ENCODE measurements at regions not wholly inside any gene's neighbourhood (a gene's known extent, or its start where the extent isn't known, plus 50 kb on each side); places are given as distances from the start of the nearest gene placed in this dataset.

DNA sequence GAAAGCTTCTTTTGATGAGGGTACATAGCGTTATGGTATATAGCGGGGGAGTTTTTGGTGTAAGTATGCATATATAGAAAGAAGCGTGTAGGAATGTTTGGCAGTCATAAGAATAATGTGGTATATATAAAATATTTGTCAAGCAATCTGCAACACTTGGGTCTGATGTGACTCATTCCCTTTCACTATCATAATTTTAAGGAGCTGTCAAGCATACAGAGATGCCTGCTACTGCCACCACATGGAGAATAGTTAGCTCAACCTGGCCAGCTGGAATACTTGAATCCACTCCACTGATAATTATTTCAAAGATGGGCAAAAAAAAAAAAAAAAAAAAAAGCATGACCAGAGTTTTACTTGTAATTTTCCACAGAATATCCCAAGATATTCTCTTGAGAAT is 559.8 kb upstream of the REG3G start:
- no peaks in the 10 kb centered on the region for H3K27me3 ChIP-seq (ENCODE audit: insufficient read depth, low read length)
- H3K23ac ChIP-seq (ENCODE audit: low read length) = no peak overlapping the region
- no peak overlapping the region for H4K91ac ChIP-seq (ENCODE audit: low read depth, low read length)
- no peak overlapping the region for H2BK120ac ChIP-seq (ENCODE audit: insufficient read depth, low read length, poor library complexity)
- H3K4ac ChIP-seq (ENCODE audit: low read depth, low read length) = no peak overlapping the region
- WGBS (ENCODE audit: extremely low coverage, insufficient coverage, insufficient read length) = 100% methylated on average over 3 of the region's 3 CpGs
- no peak for DNase-seq
- H2AK5ac ChIP-seq (ENCODE audit: low read length) = no peak overlapping the region
- no peaks in the 10 kb centered on the region for H3K79me2 ChIP-seq (ENCODE audit: control insufficient read depth, insufficient read depth, low read length, poor library complexity)
- no peaks in the 10 kb centered on the region for H3K4me1 ChIP-seq (ENCODE audit: control insufficient read depth in 1 of 2, insufficient read depth in 2 of 2, low read length in 2 of 2)
- H2AFZ ChIP-seq (ENCODE audit: insufficient read depth, low read length, poor library complexity) = no peak overlapping the region
- no peaks in the 10 kb centered on the region for H3K36me3 ChIP-seq (ENCODE audit: control insufficient read depth in 1 of 2, insufficient read depth in 2 of 2, low read length in 2 of 2)
- no peak overlapping the region for H2BK5ac ChIP-seq (ENCODE audit: low read depth, low read length, poor library complexity)
- no peak overlapping the region for H4K12ac ChIP-seq (ENCODE audit: low read depth, low read length)
- H3K18ac ChIP-seq (ENCODE audit: low read length) = no peak overlapping the region
- H3K9ac ChIP-seq (ENCODE audit: low read length) = no peak overlapping the region
- H4K8ac ChIP-seq (ENCODE audit: low read depth, low read length) = no peak overlapping the region
- no peak overlapping the region for H3K4me2 ChIP-seq (ENCODE audit: low read length)
- H3K9me3 ChIP-seq (ENCODE audit: insufficient read depth, low read depth, low read length) = no peaks in the 10 kb centered on the region
- H3K14ac ChIP-seq (ENCODE audit: low read length) = no peak overlapping the region
- no peak overlapping the region for H3K4me3 ChIP-seq (ENCODE audit: low read depth, low read length)
- H3K27ac ChIP-seq (ENCODE audit: low read depth, low read length) = no peak overlapping the region
- no peak overlapping the region for H2BK12ac ChIP-seq (ENCODE audit: low read length)
- no peaks in the 10 kb centered on the region for H3K79me1 ChIP-seq (ENCODE audit: low read length)

DNA sequence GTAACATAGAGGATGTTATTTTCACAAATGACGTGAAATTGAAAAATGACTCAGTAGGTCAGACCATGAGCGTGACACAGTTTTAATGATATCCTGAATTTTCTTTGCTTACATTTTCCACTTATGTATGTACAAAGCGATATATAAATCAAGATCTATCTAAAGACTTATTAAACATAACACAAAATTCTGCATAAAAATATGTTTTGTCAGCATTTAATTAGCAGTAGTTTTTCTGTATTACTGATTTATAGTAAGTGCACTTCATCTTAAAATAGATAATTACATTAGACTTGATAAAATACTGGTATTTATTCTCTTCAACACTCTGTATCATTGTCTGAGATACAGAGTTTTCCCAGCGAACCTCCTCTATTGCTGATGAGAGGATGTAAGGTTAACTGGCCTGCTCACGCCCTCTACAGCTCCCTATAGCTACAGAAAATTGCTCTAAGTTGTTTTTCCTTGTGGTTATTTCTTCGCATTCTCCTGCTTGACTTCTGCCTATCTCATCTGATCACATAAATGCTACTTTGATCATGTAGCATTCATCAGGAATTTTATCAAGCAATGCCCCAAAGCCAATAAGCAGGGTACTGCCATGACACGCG is 548.8 kb upstream of the REG3G start:
- Histone ChIP-seq H3K79me2 (ENCODE audit: control insufficient read depth, insufficient read depth, low read length, poor library complexity) (no peaks in the 10 kb centered on the region), H3K9ac (ENCODE audit: low read length) (no peak overlapping the region), H3K4ac (ENCODE audit: low read depth, low read length) (no peak overlapping the region), H2AFZ (ENCODE audit: insufficient read depth, low read length, poor library complexity) (no peak overlapping the region), H3K79me1 (ENCODE audit: low read length) (no peaks in the 10 kb centered on the region), H2BK120ac (ENCODE audit: insufficient read depth, low read length, poor library complexity) (no peak overlapping the region), H2BK5ac (ENCODE audit: low read depth, low read length, poor library complexity) (no peak overlapping the region), H3K14ac (ENCODE audit: low read length) (no peak overlapping the region), H4K8ac (ENCODE audit: low read depth, low read length) (no peak overlapping the region), H3K36me3 (ENCODE audit: control insufficient read depth in 1 of 2, insufficient read depth in 2 of 2, low read length in 2 of 2) (no peaks in the 10 kb centered on the region), H3K18ac (ENCODE audit: low read length) (no peak overlapping the region), H3K4me2 (ENCODE audit: low read length) (no peak overlapping the region), H4K12ac (ENCODE audit: low read depth, low read length) (no peak overlapping the region), H3K27me3 (ENCODE audit: insufficient read depth, low read length) (no peaks in the 10 kb centered on the region), H3K27ac (ENCODE audit: low read depth, low read length) (no peak overlapping the region), H2AK5ac (ENCODE audit: low read length) (no peak overlapping the region), H3K9me3 (ENCODE audit: insufficient read depth, low read depth, low read length) (no peaks in the 10 kb centered on the region), H4K91ac (ENCODE audit: low read depth, low read length) (no peak overlapping the region), H3K23ac (ENCODE audit: low read length) (no peak overlapping the region), H3K4me1 (ENCODE audit: control insufficient read depth in 1 of 2, insufficient read depth in 2 of 2, low read length in 2 of 2) (no peaks in the 10 kb centered on the region), H3K4me3 (ENCODE audit: low read depth, low read length) (no peak overlapping the region), H2BK12ac (ENCODE audit: low read length) (no peak overlapping the region)
- no CpG with 5 or more reads among the region's 8 CpGs for WGBS (ENCODE audit: extremely low coverage, insufficient coverage, insufficient read length)
- DNase-seq = no peak

DNA sequence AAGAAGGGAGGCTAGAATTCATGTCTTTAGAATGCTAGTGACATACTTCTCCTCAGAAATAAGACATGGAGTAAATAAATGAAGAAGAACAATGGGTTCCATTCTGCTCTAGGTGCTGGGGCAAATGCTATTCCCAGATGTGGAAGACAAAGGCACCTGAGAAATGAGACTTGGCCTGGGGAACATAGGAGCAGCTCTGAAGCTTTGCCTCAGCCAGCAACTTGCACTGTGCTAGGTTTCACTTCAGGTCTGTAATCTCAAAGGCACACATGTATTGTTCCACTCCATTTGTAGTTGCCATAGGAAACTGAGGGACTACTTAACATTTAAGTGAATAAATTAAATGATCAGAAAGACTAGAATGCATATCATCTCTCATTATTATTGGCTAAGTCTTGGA is 538.9 kb upstream of the REG3G start:
- no peaks in the 10 kb centered on the region for H3K9me3 ChIP-seq (ENCODE audit: insufficient read depth, low read depth, low read length)
- H3K9ac ChIP-seq (ENCODE audit: low read length) = no peak overlapping the region
- no peak overlapping the region for H4K91ac ChIP-seq (ENCODE audit: low read depth, low read length)
- no peak overlapping the region for H3K4me2 ChIP-seq (ENCODE audit: low read length)
- no peak overlapping the region for H2AFZ ChIP-seq (ENCODE audit: insufficient read depth, low read length, poor library complexity)
- no peak overlapping the region for H2AK5ac ChIP-seq (ENCODE audit: low read length)
- H2BK12ac ChIP-seq (ENCODE audit: low read length) = no peak overlapping the region
- no peak overlapping the region for H4K8ac ChIP-seq (ENCODE audit: low read depth, low read length)
- H3K79me1 ChIP-seq (ENCODE audit: low read length) = no peaks in the 10 kb centered on the region
- no peak for DNase-seq
- H2BK120ac ChIP-seq (ENCODE audit: insufficient read depth, low read length, poor library complexity) = no peak overlapping the region
- H3K4me3 ChIP-seq (ENCODE audit: low read depth, low read length) = no peak overlapping the region
- H3K18ac ChIP-seq (ENCODE audit: low read length) = no peak overlapping the region
- H4K12ac ChIP-seq (ENCODE audit: low read depth, low read length) = no peak overlapping the region
- no peaks in the 10 kb centered on the region for H3K36me3 ChIP-seq (ENCODE audit: control insufficient read depth in 1 of 2, insufficient read depth in 2 of 2, low read length in 2 of 2)
- H3K27ac ChIP-seq (ENCODE audit: low read depth, low read length) = no peak overlapping the region
- no peak overlapping the region for H3K14ac ChIP-seq (ENCODE audit: low read length)
- H3K27me3 ChIP-seq (ENCODE audit: insufficient read depth, low read length) = no peaks in the 10 kb centered on the region
- no peak overlapping the region for H2BK5ac ChIP-seq (ENCODE audit: low read depth, low read length, poor library complexity)
- no peak overlapping the region for H3K23ac ChIP-seq (ENCODE audit: low read length)
- no peaks in the 10 kb centered on the region for H3K4me1 ChIP-seq (ENCODE audit: control insufficient read depth in 1 of 2, insufficient read depth in 2 of 2, low read length in 2 of 2)
- H3K79me2 ChIP-seq (ENCODE audit: control insufficient read depth, insufficient read depth, low read length, poor library complexity) = no peaks in the 10 kb centered on the region
- no peak overlapping the region for H3K4ac ChIP-seq (ENCODE audit: low read depth, low read length)

DNA sequence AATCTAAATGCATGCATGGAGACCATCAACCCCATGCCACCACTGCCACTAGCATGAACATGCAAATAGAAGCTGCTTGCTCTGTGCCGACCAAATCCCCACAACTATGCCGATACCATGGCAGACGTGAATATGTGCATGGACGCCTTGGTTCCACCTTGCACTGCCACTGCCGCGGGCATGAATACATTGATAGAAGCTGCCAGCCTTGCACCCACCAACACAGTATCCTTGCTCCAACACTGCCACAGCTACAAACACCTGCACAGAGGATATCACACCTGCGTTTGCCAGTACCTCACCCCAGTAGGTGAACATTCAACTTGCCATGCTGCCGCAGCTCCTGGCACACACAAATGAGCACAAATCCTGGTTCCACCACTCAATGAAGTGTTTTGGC is 527.4 kb upstream of the REG3G start:
- Histone ChIP-seq H4K12ac (ENCODE audit: low read depth, low read length) (no peak overlapping the region), H2AK5ac (ENCODE audit: low read length) (no peak overlapping the region), H2AFZ (ENCODE audit: insufficient read depth, low read length, poor library complexity) (no peak overlapping the region), H2BK12ac (ENCODE audit: low read length) (no peak overlapping the region), H4K8ac (ENCODE audit: low read depth, low read length) (no peak overlapping the region), H2BK5ac (ENCODE audit: low read depth, low read length, poor library complexity) (no peak overlapping the region), H3K79me2 (ENCODE audit: control insufficient read depth, insufficient read depth, low read length, poor library complexity) (no peaks in the 10 kb centered on the region), H3K18ac (ENCODE audit: low read length) (no peak overlapping the region), H3K27me3 (ENCODE audit: insufficient read depth, low read length) (no peaks in the 10 kb centered on the region), H3K4ac (ENCODE audit: low read depth, low read length) (no peak overlapping the region), H3K9ac (ENCODE audit: low read length) (no peak overlapping the region), H3K36me3 (ENCODE audit: control insufficient read depth in 1 of 2, insufficient read depth in 2 of 2, low read length in 2 of 2) (no peaks in the 10 kb centered on the region), H3K4me1 (ENCODE audit: control insufficient read depth in 1 of 2, insufficient read depth in 2 of 2, low read length in 2 of 2) (no peaks in the 10 kb centered on the region), H3K4me3 (ENCODE audit: low read depth, low read length) (no peak overlapping the region), H4K91ac (ENCODE audit: low read depth, low read length) (no peak overlapping the region), H3K4me2 (ENCODE audit: low read length) (no peak overlapping the region), H3K14ac (ENCODE audit: low read length) (no peak overlapping the region), H2BK120ac (ENCODE audit: insufficient read depth, low read length, poor library complexity) (no peak overlapping the region), H3K23ac (ENCODE audit: low read length) (no peak overlapping the region), H3K79me1 (ENCODE audit: low read length) (no peaks in the 10 kb centered on the region), H3K27ac (ENCODE audit: low read depth, low read length) (no peak overlapping the region), H3K9me3 (ENCODE audit: insufficient read depth, low read depth, low read length) (peaks cover 3% of the 10 kb centered on the region)
- DNase-seq = no peak
- WGBS (ENCODE audit: extremely low coverage, insufficient coverage, insufficient read length) = no CpG with 5 or more reads among the region's 8 CpGs

All from trophoblast cell (in vitro differentiated cells and primary cell).